Prostate gland (tissue), 2 donors: ENCODE measurements at regions not wholly inside any gene's neighbourhood (a gene's known extent, or its start where the extent isn't known, plus 50 kb on each side); places are given as distances from the start of the nearest gene placed in this dataset.

Experiments used
- DNase-seq: peaks from one replicate; pipeline ENCODE4 v3.0.0-alpha.2; 2019; ENCODE audit warnings: low spot score
- H3K27ac ChIP-seq, 2 donors: fragments of 200-600 bp; sonication (generic); 2 replicates each; pipeline ENCODE4 v1.5.1; 2017 to 2019
- H3K27me3 ChIP-seq: fragments of 200-600 bp; sonication (generic); replicated peaks from 2 replicates; pipeline ENCODE4 v1.5.1; 2019; ENCODE audit not compliant: insufficient read depth
- H3K36me3 ChIP-seq, 2 donors: fragments of 200-600 bp; sonication (generic); 1 replicate in 1 of 2; 2 replicates in 1 of 2; pipeline versions ENCODE4 v1.5.1 to v1.8.1; 2017 to 2019
- H3K4me1 ChIP-seq: fragments of 200-600 bp; sonication (generic); replicated peaks from 2 replicates; pipeline ENCODE4 v1.5.1; 2019
- H3K4me3 ChIP-seq, 2 donors: fragments of 200-600 bp; sonication (generic); 2 replicates each; pipeline ENCODE4 v1.5.1; 2017 to 2019
- H3K9me3 ChIP-seq: fragments of 200-600 bp; sonication (generic); 2 replicates; pipeline ENCODE4 v1.5.1; 2017
- POLR2A ChIP-seq: fragments of 450-650 bp; IDR thresholded peaks from one replicate; pipeline ENCODE4 v1.6.1; 2016; ENCODE audit warnings: antibody characterized with exemption, mild to moderate bottlenecking
- POLR2AphosphoS5 ChIP-seq: sonication (generic); formaldehyde crosslinking; IDR thresholded peaks from one replicate; pipeline ENCODE4 v1.6.1; 2017; ENCODE audit warnings: antibody characterized with exemption
- WGBS: methylation state at CpG from one replicate; pipeline ENCODE4 v1.1.5; 2018; 5-methylcytosine and 5-hydroxymethylcytosine counted together
- intact Hi-C: fragments of 100-400 bp; cut with DNase I; formaldehyde crosslinking; loops from one replicate; pipeline ENCODE4 v1.14.2; 2022
- TF ChIP-seq, protein P1 (sequence below), 4 experiments: fragments of 200-600 bp in 2 of 4; fragments of 450-650 bp in 2 of 4; sonication (generic) in 2 of 4; IDR thresholded peaks; 1 replicate in 3 of 4; 2 replicates in 1 of 4; pipeline ENCODE4 v1.5.1; 2016 to 2019; ENCODE audit warnings: antibody characterized with exemption in 4 of 4, mild to moderate bottlenecking in 2 of 4, moderate library complexity in 2 of 4

DNA sequence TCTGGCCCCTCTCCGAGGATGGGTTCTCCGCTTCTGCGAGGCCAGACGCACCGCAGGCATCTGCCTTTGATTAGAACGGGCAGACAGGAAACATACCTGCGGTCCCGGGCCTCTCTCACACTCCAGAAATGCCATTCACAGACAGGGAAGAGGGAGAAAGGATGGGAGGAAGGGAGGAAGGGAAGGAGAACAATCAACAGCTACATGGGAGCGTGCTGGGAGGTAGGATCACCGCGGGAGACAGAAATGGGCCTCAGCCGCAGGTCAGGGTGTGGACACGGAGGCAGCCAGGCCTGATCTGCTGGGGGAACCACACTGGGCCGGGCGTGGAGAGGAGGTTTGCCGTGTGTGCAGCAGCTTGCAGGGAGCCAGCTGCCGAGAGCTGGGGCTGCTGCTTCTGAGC is 90.7 kb upstream of the RGMA start:
- no peaks in the 10 kb centered on the region for H3K4me1 ChIP-seq
- H3K4me3 ChIP-seq = no peak overlapping the region
- intact Hi-C loops = no loop called here
- no peak for DNase-seq
- no peak overlapping the region for H3K27ac ChIP-seq
- 74% methylated on average over 17 of the region's 17 CpGs for WGBS
- no peak for TF ChIP-seq POLR2AphosphoS5
- TF ChIP-seq, protein P1, sequence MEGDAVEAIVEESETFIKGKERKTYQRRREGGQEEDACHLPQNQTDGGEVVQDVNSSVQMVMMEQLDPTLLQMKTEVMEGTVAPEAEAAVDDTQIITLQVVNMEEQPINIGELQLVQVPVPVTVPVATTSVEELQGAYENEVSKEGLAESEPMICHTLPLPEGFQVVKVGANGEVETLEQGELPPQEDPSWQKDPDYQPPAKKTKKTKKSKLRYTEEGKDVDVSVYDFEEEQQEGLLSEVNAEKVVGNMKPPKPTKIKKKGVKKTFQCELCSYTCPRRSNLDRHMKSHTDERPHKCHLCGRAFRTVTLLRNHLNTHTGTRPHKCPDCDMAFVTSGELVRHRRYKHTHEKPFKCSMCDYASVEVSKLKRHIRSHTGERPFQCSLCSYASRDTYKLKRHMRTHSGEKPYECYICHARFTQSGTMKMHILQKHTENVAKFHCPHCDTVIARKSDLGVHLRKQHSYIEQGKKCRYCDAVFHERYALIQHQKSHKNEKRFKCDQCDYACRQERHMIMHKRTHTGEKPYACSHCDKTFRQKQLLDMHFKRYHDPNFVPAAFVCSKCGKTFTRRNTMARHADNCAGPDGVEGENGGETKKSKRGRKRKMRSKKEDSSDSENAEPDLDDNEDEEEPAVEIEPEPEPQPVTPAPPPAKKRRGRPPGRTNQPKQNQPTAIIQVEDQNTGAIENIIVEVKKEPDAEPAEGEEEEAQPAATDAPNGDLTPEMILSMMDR (IDR thresholded peaks at IDR 0.05) = no peak
- no peak for TF ChIP-seq POLR2A
- no peaks in the 10 kb centered on the region for H3K9me3 ChIP-seq
- H3K27me3 ChIP-seq = no peaks in the 10 kb centered on the region
- no peaks in the 10 kb centered on the region for H3K36me3 ChIP-seq

DNA sequence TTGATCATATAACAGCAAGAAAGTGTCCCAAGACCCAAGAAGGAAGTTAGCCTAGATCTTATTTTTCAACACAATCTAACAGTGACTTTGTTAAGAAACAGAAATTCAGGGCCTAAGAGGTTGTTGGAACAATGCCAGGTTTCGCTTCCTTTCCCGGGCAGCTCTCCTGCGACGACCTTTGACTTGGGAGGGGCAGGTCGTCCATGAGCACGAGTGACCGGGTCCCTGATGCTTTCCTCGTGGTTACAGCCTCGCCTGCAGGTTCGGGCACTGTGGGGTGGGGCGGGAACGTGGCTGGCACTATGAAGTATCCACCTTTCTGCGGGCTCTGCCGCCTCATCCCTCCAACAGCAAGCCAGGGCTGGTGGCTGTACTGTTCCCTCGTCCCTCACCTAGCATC is 90.1 kb upstream of the RGMA start:
- Histone ChIP-seq H3K4me3 (no peak overlapping the region), H3K27ac (no peak overlapping the region), H3K4me1 (no peaks in the 10 kb centered on the region), H3K9me3 (no peaks in the 10 kb centered on the region), H3K27me3 (no peaks in the 10 kb centered on the region), H3K36me3 (no peaks in the 10 kb centered on the region)
- DNase-seq = no peak
- TF ChIP-seq POLR2AphosphoS5 = no peak
- TF ChIP-seq, protein P1 (IDR thresholded peaks at IDR 0.05) = no peak
- no peak for TF ChIP-seq POLR2A
- 51% methylated on average over 15 of the region's 15 CpGs for WGBS
- intact Hi-C loops = no loop called here

DNA sequence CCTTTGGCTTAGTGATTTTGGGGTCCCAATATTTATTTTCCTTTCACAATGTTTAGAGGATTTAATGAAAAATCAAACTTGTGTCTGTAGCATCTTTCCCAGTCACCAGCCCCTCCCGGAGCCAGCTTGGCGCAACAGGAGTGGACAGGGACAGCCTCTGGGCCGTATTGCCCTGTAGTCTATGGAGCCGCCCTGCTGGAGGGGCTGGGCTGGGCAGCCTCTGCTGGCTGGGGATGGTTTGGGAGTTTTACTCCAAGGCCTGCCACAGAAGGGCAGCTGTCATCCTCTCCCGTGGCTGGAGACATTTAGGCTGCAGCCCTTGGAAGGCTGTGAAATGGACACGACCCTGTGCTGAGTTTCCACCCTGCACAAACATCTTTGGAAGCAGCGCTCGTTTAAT is 89.4 kb upstream of the RGMA start:
- TF ChIP-seq POLR2AphosphoS5 (no peak), POLR2A (no peak)
- TF ChIP-seq, protein P1 (IDR thresholded peaks at IDR 0.05) = no peak
- intact Hi-C loops = no loop called here
- Histone ChIP-seq H3K27me3 (no peaks in the 10 kb centered on the region), H3K4me1 (no peaks in the 10 kb centered on the region), H3K4me3 (no peak overlapping the region), H3K36me3 (no peaks in the 10 kb centered on the region), H3K9me3 (no peaks in the 10 kb centered on the region), H3K27ac (no peak overlapping the region)
- DNase-seq = no peak
- 92% methylated on average over 8 of the region's 8 CpGs for WGBS

DNA sequence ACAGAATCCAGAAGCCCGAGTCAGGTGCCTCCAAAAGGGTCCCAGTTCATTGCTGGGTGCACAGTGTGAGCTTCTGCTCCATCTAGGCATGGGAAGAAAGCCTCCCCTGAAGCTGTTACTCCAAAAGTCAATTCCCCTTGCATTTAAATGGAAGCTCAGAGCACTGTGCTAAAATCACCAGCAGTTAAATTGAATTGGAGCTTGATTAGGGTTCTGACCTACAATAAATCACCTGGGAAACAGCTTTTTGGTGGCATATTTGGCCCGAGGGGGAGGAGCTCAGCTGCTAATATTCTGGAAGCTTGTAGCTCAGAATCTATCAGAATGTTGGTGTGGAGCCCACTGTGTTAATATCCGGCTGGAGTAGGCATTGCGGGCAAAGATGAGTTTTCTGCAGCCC is 87.1 kb upstream of the RGMA start:
- H3K27ac ChIP-seq = no peak overlapping the region
- 76% methylated on average over 4 of the region's 4 CpGs for WGBS
- intact Hi-C loops = no loop called here
- no peak for DNase-seq
- no peaks in the 10 kb centered on the region for H3K36me3 ChIP-seq
- H3K4me3 ChIP-seq = no peak overlapping the region
- no peaks in the 10 kb centered on the region for H3K9me3 ChIP-seq
- H3K27me3 ChIP-seq = no peaks in the 10 kb centered on the region
- no peaks in the 10 kb centered on the region for H3K4me1 ChIP-seq
- TF ChIP-seq, protein P1 (IDR thresholded peaks at IDR 0.05) = no peak
- TF ChIP-seq POLR2AphosphoS5 (no peak), POLR2A (no peak)

DNA sequence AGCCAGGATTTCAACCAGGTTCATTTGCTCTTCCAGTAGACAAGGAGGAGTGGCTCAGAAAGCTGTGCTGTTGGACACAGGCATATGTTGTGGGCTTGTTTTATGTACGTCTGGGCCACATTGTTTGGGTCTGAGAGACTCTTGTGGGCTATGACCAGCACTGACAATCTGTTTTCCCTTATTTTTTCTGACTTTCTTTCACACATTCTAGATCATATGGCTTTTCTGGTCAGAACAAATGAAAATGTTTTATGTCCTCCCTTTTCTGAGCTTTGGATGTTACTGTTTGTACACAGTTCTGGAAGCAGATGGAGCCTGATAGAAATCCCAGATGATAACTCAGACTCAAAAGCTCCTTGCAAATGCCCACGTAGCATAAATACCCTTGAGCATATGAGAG is 85.8 kb upstream of the RGMA start:
- Histone ChIP-seq H3K36me3 (no peaks in the 10 kb centered on the region), H3K4me3 (no peak overlapping the region), H3K4me1 (no peaks in the 10 kb centered on the region), H3K9me3 (no peaks in the 10 kb centered on the region), H3K27ac (no peak overlapping the region), H3K27me3 (no peaks in the 10 kb centered on the region)
- 86% methylated on average over 2 of the region's 2 CpGs for WGBS
- no peak for TF ChIP-seq POLR2A
- TF ChIP-seq POLR2AphosphoS5 = no peak
- TF ChIP-seq, protein P1 (IDR thresholded peaks at IDR 0.05) = no peak
- DNase-seq = no peak
- intact Hi-C loops = no loop called here
